HG02943 (cell line): ENCODE measurements at regions not wholly inside any gene's neighbourhood (a gene's known extent, or its start where the extent isn't known, plus 50 kb on each side); places are given as distances from the start of the nearest gene placed in this dataset.
"Not testable (repeated sequence)": the region's sequence is repeated elsewhere in the genome, so short reads cannot be mapped to it uniquely, and the experiment has no call there.

Experiments used
- ATAC-seq: cut with Tn5 transposase; IDR thresholded peaks from one replicate; pipeline ENCODE4 v1.9.1; 2021; ENCODE audit warnings: mild to moderate bottlenecking, low read depth, moderate library complexity; ENCODE audit not compliant: unreplicated experiment

DNA sequence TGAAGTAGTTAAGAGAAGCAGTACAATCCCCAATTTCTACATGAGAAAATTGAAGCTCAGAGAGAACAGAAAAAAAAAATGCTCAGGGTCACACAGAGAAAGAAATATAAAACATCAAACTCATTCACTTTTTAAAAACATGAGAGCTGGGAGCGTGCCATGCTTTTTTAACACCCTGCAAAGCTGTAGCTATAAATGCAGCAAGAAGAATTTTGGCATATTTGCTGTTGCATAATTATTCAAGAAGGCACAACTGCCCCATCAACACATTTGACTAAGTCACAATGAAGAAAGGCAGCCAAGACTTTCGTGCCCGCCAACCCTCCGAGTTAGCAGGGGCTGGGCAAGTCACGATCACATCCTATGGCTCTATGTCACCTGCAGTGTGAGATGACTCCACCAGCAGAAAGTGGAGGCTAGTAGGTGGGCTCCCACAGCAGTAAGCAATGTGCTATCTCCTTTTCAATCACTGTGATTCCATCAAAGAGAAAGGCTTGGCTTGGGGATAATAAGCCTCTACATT is 214.8 kb downstream of the DHX15 start:
- no peak for ATAC-seq

DNA sequence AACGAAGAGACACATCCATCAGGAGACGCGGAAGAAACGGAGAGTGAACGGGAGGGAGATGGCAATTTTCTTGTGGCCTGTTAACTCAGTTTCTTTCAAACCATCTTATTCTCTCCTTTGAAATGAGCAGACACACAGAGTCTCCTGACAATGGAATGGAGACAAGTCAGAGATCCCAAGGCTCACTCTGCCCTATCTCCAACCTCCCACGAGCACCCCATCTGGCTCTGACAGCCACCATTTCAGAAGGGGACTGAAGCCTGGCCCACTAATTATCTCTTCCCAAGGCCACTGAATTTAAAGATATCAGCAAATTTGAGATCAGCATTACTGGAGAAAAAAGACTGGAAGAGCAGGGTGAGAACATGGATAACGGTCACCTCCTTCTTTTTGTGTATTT is 215.6 kb downstream of the DHX15 start:
- no peak for ATAC-seq

DNA sequence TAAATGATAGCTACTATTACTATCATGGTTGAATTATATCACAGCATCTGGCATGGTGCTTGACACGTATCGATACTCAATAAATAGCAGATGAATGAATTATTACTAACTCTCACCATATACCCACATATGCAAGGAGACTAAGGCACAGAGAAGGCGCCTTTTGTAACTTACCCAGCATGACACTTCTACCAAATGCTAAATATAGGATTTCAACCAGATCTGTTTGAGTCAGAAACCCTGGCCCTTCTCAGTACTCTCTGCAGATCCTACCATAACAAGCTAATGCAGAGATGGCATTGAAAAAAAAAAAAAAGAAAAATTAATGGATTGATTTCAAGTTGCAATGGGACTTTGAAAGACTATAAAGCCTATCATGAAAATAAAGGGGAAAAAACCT is 219.5 kb downstream of the DHX15 start:
- no peak for ATAC-seq

DNA sequence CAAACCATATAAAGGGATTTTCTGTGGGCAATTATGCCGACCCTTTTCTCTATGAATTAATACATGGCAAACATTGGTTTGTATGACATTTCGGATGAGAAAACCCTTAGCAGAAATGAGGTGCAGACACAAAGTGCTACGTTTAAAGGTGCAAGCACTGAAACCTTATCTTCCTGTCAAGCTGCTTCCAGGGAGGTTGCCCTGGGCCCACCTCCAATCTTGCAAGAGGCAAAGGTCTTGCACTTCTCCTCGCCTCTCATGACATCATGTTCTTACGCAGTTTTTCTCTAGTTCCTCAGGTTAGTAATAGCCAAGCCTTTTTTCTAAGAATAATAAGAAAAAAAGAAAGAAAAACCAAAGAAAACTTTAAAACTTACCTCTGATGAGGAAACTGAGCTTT is 220.1 kb downstream of the DHX15 start:
- no peak for ATAC-seq

DNA sequence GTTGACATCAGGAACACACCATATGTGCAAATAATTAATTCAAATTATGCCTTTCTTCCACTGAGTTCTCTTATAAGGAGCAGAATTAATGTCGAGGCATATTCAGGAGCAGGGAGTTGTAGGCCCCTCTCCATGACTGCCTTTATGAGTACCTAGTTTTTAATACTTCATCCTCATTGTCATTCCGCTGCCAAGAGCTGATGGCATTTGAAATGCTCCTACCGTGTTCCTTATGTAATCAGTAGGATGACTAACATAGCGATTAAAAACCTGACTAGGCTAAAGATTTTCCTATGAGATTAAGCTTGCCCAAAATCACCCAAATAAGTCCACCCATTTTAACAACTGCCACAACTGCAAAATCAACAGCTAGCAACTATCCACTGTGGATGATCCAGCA is 220.6 kb downstream of the DHX15 start:
- ATAC-seq, result no peak

DNA sequence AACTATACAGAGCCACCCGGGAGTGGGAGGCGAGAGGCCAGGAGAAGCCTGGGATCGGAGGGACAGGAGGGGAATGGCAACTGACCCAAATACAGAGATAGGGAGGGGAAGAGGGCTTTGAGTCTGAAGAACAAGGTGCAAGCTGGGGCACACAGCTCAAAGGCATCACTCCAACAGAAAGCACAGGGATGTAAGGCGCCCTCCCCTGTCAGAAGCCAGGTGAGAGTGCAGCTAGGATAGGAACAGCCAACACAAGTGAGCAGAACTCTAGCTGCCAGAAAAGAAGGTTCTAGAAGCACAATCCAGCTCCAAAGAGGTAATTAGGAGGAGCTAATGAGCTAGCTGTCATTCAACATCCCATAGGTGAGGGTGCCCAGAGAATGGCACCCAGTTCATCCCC is 232.2 kb downstream of the DHX15 start:
- ATAC-seq, result no peak

DNA sequence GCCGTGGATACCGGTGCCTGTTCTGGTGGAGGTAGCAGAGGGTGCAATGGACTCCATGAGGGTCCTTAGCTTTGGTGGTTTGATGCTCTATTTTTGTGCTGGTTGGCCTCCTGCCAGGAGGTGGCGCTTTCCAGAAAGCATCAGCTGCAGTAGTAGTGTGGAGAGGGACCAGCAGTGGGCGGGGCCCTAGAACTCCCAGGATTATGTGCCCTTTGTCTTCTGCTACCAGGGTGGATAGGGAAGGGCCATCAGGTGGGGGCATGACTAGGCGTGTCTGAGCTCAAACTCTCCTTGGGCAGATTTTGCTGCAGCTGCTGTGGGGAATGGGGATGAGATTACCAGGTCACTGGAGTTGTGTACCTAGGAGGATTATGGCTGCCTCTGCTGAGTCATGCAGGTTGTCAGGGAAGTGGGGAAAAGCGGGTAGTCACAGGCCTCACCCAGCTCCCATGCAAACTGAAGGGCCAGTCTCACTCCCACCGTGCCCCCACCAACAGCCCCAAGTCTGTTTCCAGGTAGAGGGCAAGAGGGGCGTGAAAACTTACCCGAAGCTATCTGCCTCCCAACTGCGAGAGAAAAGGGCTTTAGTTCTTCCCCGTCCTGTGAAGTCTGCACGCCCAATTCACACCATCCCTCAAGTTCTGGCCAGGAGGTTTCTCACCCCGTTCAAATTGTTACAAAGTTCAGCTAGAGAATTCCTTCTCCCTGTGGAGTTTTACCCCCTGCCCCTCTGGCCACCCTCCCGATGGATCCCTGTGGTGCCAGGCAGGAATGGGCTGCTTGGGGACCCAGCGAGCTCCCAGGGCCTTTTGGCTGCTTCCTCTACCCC is 235.0 kb downstream of the DHX15 start:
- not testable (repeated sequence) for ATAC-seq

DNA sequence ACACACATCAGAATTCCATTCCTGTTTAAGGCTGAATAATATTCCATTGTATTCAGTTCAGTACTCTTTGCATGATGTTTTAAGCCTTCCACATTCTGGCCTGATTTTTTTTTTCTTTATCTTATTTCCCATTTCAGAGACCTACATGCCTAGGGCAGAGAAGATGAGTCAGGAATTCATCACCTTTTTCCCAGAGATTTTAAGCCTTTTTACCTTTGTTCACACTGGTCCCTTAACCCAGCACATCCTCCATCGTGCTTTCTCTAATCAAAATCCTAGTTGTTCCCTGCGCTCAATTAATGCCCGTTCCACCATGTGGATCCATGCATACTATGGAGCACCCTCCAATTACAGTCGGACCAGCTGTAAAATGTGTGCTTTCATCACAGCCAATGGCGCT is 245.1 kb downstream of the DHX15 start:
- no peak for ATAC-seq

DNA sequence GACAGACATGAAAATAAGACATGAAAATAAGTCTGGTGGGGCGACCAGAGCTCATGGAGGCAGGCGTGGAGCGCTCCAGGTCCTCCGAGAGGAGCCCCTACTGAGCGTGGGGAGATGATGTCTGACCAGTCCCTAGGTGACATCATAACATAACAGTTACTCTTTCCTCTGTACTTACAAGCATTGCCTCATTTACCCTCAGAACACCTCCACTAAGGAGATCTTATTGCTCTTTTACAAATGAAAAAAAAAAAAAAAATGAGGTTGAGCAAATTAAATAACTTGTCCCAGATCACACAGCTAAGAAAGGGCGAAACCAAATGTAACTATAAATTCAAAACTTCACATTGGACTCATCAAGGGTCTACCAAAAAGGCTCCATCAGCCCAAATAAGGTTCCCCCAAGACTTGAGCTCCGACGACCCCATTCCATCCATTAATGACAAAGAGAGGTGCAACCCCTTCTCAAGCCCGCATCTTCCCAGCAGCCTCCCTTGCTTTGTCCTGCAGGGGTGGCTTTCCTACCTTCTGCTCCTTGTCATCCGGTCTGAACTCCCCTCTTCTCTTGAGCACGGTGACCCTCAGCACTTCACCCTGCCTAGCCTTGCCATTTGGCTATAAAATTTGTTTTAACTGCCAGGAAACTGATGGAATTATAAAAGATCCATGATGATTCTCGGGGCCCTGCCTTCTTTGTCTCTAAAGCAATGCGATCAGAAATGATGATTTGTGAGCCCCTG is 246.7 kb downstream of the DHX15 start:
- ATAC-seq, result no peak

DNA sequence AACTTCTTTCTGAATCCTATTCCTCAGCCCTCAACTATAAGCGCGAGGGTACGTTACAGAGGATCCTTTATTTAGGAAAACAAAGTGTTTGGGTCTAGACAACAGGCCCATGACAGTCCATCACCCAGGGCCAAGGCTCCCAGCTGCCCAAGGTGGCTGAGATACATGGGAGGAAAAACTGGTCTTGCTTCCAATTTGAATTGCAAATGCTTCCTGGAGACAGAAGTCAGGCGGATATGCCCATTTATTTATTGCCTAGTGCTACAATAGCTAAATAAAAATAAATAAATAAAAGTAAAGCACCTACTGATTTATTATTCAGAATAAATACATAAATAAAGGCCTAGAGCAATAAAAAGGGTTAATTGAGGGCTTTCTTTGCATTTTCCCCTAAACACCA is 248.7 kb downstream of the DHX15 start:
- no peak for ATAC-seq

DNA sequence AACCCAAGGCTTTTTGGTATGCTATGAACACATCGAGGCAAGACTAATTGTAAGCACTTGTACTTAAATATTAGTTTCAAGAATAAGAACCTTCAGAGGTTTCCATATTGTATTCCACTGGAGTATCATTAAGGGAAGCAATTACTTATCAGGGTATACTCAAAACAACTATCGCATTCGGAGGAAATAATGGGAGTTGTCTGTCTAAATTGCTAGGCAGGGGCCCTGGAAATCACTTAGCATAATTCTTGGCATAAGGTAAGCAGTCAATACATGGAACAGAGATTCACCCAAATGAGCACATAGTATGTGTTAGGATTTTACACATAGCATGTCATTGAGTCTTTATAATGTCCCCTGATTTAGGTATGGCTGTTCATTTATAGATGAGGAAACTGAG is 249.4 kb downstream of the DHX15 start:
- ATAC-seq, result no peak

DNA sequence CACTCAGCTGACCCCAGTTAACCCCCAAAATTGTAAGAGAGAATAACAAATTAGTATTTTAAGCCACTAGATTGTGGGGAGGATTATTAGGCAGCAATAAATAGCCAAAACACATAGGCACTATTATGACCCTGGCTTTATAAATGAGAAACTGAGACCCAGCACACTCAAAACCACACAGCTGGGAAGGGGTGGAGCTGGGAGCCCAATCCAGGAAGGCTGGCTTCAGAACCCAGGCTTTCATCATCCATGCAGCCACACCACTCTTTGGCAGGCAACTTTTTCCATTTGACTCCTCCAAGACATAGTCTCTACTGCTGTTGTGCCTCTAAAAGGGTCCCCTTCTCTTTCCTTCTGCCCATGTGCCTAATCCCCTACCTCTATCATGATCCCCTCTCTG is 253.8 kb downstream of the DHX15 start:
- no peak for ATAC-seq

DNA sequence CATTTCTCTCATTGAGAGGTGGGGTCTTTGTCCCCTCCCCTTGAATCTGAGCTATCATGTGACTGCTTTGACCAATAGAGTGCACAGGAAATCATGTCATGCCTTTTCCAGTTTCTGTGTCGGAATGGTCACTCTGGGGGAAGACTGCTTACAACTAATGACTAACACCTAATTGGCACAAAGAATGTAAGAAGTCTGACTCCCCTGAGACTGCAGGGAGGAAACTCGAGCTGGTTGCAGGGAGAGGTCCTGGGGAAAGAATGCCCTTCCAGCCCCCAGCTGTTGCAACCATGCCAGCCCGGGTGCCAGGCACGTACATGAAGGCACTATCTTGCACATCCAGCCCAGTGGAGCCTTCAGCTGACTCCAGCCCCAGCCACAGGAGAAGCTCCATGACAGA is 254.2 kb downstream of the DHX15 start:
- ATAC-seq, result no peak

DNA sequence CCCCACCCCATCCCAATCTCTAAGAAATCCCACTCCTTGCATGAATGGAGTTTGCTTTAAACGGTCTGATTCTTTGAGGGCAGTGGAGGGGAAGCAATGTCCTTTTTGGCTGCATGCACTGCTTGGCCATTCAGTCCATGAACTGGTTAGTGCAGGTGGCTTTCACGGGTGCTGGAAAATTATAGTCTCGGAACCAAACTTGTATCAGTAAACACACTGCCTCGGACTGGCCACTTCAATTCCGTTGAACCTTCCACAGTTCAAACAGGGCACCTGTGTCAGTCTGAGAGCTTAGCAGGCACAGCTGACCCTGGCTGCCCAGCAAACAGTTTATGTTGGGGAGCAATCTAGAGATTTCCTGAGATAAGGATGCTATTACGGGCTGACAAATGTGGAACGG is 255.6 kb downstream of the DHX15 start:
- no peak for ATAC-seq

DNA sequence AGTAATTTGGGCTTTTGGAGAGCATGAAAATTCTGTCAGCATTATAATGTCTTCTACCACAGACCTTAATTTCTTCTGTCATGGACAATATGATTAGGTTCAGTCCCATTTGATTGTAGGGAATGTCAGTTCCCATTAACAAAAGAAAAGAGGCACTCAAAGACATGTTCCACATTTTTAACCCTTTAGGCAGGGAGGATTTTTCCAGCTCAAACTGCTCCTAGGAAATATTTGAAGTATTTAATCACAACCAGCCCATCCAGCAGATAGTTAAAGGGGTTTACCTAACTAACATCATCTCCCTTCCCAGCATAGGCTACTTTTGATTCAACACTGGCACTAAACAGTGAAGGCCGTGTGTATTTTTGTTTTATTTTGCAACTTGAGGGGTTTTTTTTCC is 256.0 kb downstream of the DHX15 start:
- ATAC-seq, result no peak

DNA sequence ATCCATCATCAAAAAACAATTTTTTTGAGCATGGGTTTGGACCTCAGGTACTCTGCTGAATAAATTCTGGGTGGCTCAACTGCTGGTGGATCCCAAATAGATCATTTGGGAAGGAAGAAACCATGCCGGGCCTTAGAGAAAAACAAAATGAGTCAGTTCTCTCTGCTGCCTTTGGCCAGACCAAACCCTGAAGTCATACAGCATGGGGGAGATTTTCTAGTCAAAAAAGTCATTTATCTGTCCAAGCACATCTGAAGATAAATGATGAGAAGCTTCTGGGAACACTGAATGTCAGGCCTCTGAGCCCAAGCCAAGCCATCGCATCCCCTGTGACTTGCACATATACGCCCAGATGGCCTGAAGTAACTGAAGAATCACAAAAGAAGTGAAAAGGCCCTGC is 261.4 kb downstream of the DHX15 start:
- no peak for ATAC-seq

DNA sequence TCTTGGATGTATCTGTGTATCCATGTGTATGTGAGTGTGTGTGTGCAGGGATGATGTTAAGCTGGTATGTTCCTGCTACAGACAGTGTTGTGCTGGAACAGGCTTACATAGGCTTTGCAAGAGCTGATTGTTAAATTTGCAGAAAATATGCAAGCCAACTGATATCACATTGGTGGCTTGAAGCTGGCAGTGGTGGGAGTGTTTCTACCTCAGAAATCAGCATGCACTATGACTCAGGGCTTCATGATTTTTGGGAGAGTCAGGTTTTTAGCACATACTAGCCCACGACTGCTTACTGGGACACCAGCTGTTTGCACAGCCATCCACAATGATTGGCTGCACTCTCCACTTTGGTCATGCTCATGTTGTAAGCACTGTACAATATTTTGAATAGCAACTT is 261.8 kb downstream of the DHX15 start:
- no peak for ATAC-seq

DNA sequence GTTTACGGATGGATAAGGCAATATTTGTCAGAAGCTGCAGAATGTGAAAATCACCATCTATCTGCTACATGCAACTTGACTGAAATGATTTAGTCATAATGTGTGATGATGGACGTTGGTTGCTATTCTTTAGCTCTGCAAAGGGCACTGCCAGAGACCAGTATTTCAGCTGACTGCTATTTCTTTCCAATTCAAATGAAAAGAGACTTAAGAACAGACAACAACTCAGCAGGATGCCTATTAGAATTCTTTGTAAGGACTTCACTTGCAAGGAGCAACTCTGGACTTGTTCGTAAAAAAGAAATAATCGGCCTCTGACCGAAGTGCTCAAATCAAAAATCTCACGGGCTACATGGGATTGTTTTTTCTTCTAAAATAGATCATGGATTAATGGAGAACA is 262.7 kb downstream of the DHX15 start:
- no peak for ATAC-seq

DNA sequence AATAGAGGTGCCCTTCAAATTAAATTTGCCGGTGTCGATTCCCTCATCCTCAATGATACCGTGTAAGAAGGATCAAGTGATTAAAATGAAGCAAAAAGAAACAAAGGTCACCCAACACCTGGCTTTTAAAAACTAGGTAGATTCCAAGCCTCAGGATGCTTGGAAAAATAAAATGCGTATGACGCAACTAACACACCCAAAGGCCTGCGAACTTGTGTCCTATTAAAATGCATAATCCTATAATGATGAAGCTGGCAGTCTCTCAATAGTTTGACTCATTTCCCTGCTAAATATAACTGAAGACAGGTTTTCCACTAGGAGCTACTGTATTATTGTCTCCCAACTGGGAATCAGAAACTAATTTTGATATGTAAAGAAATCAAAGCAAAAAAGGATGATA is 263.2 kb downstream of the DHX15 start:
- ATAC-seq, result no peak

DNA sequence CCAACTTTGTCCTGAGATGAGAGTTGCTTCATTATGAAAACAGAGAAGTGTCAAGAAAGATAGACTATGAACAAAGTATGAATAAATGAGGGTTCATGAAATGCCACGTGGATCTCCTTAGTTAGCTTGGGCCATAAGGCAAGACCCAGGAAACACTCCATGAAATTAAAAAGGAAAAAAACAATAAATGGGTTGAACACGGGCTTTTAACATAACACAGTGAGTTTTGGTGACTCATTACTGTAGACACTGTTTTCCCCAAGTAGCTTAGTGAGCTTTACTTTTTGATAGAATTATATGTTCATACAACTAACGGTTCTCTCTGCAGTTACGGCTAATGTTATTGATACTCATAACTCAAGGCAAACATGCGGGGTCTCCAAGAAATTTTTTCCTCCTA is 265.0 kb downstream of the DHX15 start:
- ATAC-seq, result no peak

DNA sequence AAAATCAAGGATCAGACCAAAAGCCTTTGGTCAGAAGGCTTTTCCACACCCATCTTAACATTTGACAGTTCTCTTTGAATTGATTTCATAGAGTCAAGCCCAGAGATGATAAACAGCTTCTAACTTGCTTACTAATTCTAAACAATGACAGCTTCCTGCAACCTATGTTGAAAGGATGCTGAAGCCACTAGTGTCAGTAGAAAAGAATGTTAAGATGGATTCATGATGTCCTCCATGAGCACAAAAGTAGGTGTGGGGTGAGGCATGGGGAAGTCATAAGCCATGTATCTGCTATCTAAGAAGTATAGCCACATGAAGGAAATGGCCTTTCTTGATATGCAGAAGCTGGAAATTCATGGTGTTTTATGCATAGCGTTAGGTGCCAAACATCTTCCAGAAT is 269.3 kb downstream of the DHX15 start:
- no peak for ATAC-seq
